ENCODE measurements at regions not wholly inside any gene's neighbourhood (a gene's known extent, or its start where the extent isn't known, plus 50 kb on each side); places are given as distances from the start of the nearest gene placed in this dataset.
"Not testable (repeated sequence)": the region's sequence is repeated elsewhere in the genome, so short reads cannot be mapped to it uniquely, and the experiment has no call there.

GRCh38 chr1:48082271-48082962 lies 85.2 kb upstream of the TRABD2B start:
- no peak for DNase-seq

- DNase-seq = no peak
Measured at GRCh38 chr1:48080331-48081255, 83.4 kb upstream of the TRABD2B start.

GRCh38 chr1:48079096-48079495 lies 81.9 kb upstream of the TRABD2B start:
- DNase-seq = no peak

- no peak for DNase-seq
Measured at GRCh38 chr1:48077795-48078222, 80.6 kb upstream of the TRABD2B start.

GRCh38 chr1:48076017-48076416 lies 78.8 kb upstream of the TRABD2B start:
- no peak for DNase-seq

GRCh38 chr1:48073798-48074530 lies 76.8 kb upstream of the TRABD2B start:
- no peak for DNase-seq

- no peak for DNase-seq
Measured at GRCh38 chr1:48071513-48071912, 74.3 kb upstream of the TRABD2B start.

- DNase-seq = no peak
Measured at GRCh38 chr1:48070396-48070750, 73.2 kb upstream of the TRABD2B start.

- no peak for DNase-seq
Measured at GRCh38 chr1:48069662-48070395, 72.6 kb upstream of the TRABD2B start.

GRCh38 chr1:48068206-48068605 lies 71.0 kb upstream of the TRABD2B start:
- DNase-seq = no peak

- no peak for DNase-seq
Measured at GRCh38 chr1:48066936-48067335, 69.8 kb upstream of the TRABD2B start.

- not testable (repeated sequence) for DNase-seq
Measured at GRCh38 chr1:48064693-48065092, 67.5 kb upstream of the TRABD2B start.

- no peak for DNase-seq
Measured at GRCh38 chr1:48062353-48062752, 65.2 kb upstream of the TRABD2B start.

- DNase-seq = no peak
Measured at GRCh38 chr1:48061162-48062136, 64.3 kb upstream of the TRABD2B start.

GRCh38 chr1:48059289-48059688 lies 62.1 kb upstream of the TRABD2B start:
- no peak for DNase-seq

- DNase-seq = no peak
Measured at GRCh38 chr1:48058135-48059025, 61.2 kb upstream of the TRABD2B start.

- DNase-seq = no peak
Measured at GRCh38 chr1:48057249-48057648, 60.1 kb upstream of the TRABD2B start.

GRCh38 chr1:48055876-48056764 lies 58.9 kb upstream of the TRABD2B start:
- no peak for DNase-seq

GRCh38 chr1:48054232-48054631 lies 57.0 kb upstream of the TRABD2B start:
- DNase-seq = no peak

Measured in HCEC 1CT (cell line).